ENCODE measurements at regions not wholly inside any gene's neighbourhood (a gene's known extent, or its start where the extent isn't known, plus 50 kb on each side); places are given as distances from the start of the nearest gene placed in this dataset.

- intact Hi-C loops (cut with DNase I): no loop called here
- Histone ChIP-seq H3K4me3 (no peak overlapping the region), H3K27ac (no peak overlapping the region), H3K9me3 (no peaks in the 10 kb centered on the region), H3K36me3 (no peaks in the 10 kb centered on the region), H3K27me3 (replicated peaks; ENCODE audit: insufficient read depth) (peaks cover 49% of the 10 kb centered on the region), H3K4me1 (replicated peaks) (no peaks in the 10 kb centered on the region)
- DNase-seq (ENCODE audit: low spot score): no peak
- WGBS: under 1% methylated on average over 27 of the region's 27 CpGs
- TF ChIP-seq POLR2AphosphoS5 (IDR thresholded peaks at IDR 0.05): no peak
Observed at GRCh38 chr6:165986914-165987482, 180.7 kb downstream of the TBXT start.

DNA sequence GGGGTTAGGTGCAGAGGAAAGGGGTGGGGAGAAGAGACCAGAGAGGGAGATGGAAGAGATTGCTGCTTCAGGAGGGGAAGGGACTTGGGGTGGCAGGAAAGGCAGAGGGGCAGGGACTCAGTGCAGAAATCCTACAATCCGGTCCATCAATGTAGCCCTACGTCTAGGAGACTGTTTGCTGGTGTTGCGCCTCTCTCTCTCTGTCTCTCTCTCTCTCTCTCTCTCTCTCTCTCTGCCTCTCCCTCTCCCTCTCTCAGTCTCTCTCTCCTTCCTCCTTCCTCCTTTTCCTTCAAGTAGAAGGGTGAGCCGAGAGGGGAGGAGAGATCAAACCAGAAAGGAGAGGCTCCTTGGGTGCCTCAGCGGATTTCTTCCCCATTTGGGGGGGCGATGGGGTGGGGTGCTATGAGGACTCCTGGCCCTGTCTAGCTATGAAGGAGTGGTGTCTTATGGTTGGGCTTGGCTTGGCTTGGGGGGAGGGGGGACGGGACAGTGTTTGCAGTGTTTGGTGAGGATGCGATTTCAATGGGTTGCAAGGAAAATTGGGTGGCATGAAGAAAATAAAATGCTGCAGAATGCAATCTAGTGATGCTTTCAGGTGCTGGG lies 181.2 kb downstream of the TBXT start:
- DNase-seq (ENCODE audit: low spot score): no peak
- Histone ChIP-seq H3K4me3 (no peak overlapping the region), H3K36me3 (no peaks in the 10 kb centered on the region), H3K27me3 (replicated peaks; ENCODE audit: insufficient read depth) (peaks cover 49% of the 10 kb centered on the region), H3K4me1 (replicated peaks) (no peaks in the 10 kb centered on the region), H3K27ac (no peak overlapping the region), H3K9me3 (no peaks in the 10 kb centered on the region)
- TF ChIP-seq POLR2A (IDR thresholded peaks at IDR 0.05) (no peak), CTCF (IDR thresholded peaks at IDR 0.05) (no peak), POLR2AphosphoS5 (IDR thresholded peaks at IDR 0.05) (no peak)
- 2% methylated on average over 8 of the region's 8 CpGs for WGBS
- intact Hi-C loops (cut with DNase I): no loop called here

DNA sequence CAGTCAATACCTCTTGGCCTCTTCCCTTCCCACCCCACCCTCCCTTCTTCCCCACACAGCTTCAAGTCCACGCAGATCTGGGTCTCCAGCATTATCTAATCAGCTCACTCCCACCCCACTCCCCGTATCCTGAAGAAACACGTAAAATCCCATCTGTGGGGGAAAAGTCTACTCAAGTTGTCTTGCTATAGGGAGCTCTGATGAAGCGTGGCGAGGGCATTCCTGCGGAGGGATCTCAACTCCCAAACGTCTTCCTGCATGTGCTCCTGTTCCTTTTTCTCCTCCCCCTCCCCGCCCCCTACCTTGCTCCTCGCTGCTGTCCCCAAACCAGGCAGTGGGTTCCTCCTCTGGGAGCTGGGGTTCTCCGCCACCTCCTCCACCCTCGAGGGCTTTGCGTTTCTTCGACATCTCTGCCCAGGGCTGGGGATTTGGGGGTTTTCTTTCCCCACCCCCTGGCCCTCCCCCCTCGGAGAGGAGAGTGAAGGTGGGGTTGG lies 181.8 kb downstream of the TBXT start:
- Histone ChIP-seq H3K36me3 (no peaks in the 10 kb centered on the region), H3K27me3 (replicated peaks; ENCODE audit: insufficient read depth) (peaks cover 46% of the 10 kb centered on the region), H3K9me3 (no peaks in the 10 kb centered on the region), H3K4me3 (no peak overlapping the region), H3K27ac (no peak overlapping the region), H3K4me1 (replicated peaks) (no peaks in the 10 kb centered on the region)
- 15% methylated on average over 14 of the region's 14 CpGs for WGBS
- DNase-seq (ENCODE audit: low spot score): no peak
- TF ChIP-seq POLR2A (IDR thresholded peaks at IDR 0.05) (no peak), POLR2AphosphoS5 (IDR thresholded peaks at IDR 0.05) (no peak), CTCF (IDR thresholded peaks at IDR 0.05) (no peak)
- intact Hi-C loops (cut with DNase I): no loop called here

DNA sequence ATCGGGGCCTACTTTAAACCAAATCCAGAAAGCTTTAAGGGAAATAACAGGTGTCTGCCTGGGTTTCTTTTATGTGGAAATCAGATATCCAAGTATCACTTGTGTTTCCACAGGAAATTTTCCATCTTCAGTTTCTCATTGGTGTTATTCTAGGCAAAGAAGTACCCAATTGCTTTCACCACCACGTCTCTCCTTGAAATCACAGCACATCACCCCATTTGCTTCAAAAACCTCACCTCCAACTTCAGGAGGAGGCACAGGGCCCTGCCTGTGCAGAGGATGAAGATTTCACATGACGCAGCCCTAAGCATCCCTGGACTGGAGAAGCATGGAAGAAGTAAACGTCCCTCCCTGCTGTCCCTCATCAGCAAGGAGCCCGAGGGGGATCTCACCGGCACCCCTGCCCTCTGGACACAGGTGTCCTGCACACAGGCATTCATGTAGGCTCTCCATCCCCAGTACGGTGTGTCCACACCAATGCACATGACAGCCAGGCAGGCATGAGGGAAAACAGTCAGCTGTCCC lies 182.3 kb downstream of the TBXT start:
- Histone ChIP-seq H3K4me3 (no peak overlapping the region), H3K27me3 (replicated peaks; ENCODE audit: insufficient read depth) (peaks cover 40% of the 10 kb centered on the region), H3K27ac (no peak overlapping the region), H3K4me1 (replicated peaks) (no peaks in the 10 kb centered on the region), H3K9me3 (no peaks in the 10 kb centered on the region), H3K36me3 (no peaks in the 10 kb centered on the region)
- intact Hi-C loops (cut with DNase I): no loop called here
- TF ChIP-seq CTCF (IDR thresholded peaks at IDR 0.05) (no peak), POLR2AphosphoS5 (IDR thresholded peaks at IDR 0.05) (no peak), POLR2A (IDR thresholded peaks at IDR 0.05) (no peak)
- DNase-seq (ENCODE audit: low spot score): no peak
- 57% methylated on average over 7 of the region's 7 CpGs for WGBS

DNA sequence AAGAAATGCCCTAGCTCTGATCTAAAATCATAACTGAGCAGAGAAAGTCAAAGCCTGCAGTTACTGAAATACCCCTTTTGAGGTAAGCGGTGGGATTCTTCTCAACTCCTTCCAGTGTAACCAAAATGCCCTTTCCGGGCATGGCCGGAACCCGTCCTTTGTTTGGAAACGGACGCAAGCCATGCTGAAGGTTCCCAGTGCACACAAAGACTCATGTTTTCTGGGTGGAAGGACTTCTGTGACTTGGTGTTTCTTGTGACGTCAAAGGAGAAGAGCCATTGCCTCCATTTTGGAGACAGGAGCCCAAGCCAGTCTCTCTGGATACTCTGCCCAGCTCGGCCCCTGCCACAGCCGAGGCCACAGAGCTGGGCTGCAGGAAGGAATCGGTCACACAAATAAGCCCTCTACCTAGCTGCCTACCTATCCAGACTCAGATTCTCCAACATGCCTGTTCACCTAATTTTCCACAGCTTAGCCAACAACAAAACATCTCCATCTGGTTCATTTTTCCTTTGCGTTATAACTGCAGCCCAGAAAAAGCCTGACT lies 182.8 kb downstream of the TBXT start:
- Histone ChIP-seq H3K4me1 (replicated peaks) (no peaks in the 10 kb centered on the region), H3K9me3 (no peaks in the 10 kb centered on the region), H3K36me3 (no peaks in the 10 kb centered on the region), H3K27ac (no peak overlapping the region), H3K4me3 (no peak overlapping the region), H3K27me3 (replicated peaks; ENCODE audit: insufficient read depth) (peaks cover 36% of the 10 kb centered on the region)
- intact Hi-C loops (cut with DNase I): no loop called here
- TF ChIP-seq CTCF (IDR thresholded peaks at IDR 0.05) (no peak), POLR2A (IDR thresholded peaks at IDR 0.05) (no peak)
- 88% methylated on average over 11 of the region's 11 CpGs for WGBS
- DNase-seq (ENCODE audit: low spot score): no peak

All from prostate gland (tissue), 2 donors.